Fibroblast of skin of right biceps (primary cell): ENCODE measurements at regions not wholly inside any gene's neighbourhood (a gene's known extent, or its start where the extent isn't known, plus 50 kb on each side); places are given as distances from the start of the nearest gene placed in this dataset.
A peak's percentile ranks its signal among the peaks of the same experiment; 100 is the strongest.

Experiments
- DNase-seq: peaks from one replicate; pipeline ENCODE4 v3.0.0-alpha.2; 2013

DNA sequence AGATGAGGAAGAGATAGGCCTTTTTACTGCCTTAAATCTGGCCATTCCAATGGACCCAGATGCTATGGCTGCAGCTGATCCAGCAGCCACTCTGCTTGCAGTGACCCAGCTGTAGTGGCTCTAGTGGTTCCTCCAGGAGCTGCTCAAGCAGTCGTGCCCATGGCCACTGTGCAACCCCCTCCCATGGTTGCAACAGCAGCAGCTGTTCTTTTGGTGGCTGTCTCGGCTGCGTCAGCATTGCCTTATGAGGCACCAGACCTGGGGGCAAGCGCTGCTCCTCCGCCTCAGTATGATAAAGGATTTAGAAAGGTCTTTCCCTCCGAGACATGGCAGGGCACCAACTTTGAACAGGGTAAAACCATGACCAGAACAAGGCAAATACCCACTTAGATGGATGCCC, 384.9 kb upstream of the DCC start:
- no peak for DNase-seq

DNA sequence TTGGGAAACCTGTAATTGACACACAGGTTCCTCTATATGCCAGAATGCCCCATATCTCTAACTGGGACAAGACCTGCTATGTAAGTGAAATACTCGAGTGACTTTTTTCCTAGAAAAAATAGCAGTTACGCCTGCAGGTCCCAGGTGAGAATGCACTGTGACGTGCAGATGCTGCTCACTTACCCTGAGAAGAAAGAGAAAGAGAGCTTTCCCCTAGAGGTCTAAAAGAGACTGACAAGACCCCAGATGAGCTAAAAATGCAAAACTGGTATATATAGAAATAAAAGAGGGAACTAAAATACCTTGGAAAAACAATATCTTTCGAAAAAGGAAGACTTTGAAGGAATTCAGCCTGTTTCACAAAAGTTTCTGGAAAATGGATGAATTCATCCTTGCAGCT, 383.0 kb upstream of the DCC start:
- no peak for DNase-seq

DNA sequence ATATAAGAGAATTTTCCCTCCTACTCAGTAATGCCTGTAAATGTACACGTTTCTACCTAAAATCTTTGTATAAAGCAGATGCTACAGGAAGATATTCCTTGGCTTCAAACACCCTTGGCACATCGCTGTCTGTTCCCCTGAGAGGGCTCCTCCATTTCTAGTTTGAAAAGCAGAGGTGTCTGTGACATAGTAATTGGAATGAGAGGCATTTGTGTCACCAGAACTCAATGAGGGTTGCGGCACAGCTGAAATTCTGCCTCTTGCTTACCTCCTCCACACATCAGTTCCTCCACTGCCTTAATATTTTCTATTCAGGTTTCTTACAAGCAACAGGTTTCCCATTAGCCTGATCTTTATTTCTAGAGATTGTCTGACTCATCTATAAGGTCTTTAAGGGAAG, 359.9 kb upstream of the DCC start:
- no peak for DNase-seq

DNA sequence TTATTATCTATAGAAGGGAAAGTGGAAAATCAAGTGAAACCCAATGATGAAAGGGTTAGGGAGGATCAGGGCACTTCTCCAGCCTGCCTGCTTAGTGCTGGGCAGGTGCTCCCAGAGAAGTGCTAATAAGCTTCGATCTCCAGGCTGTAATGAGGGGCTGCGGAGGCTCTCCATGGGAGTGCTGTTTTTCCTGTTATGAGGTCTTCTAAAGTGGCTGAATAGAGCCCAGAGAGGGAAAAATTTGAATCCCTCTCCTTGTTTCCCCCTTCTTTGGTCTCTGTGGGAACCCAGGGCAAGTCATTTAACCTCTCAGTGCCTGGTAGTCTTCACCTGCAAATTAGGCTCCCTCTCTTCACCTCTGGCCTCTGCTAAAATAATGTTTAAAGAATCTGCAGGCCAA, 351.7 kb upstream of the DCC start:
- DNase-seq, result no peak

DNA sequence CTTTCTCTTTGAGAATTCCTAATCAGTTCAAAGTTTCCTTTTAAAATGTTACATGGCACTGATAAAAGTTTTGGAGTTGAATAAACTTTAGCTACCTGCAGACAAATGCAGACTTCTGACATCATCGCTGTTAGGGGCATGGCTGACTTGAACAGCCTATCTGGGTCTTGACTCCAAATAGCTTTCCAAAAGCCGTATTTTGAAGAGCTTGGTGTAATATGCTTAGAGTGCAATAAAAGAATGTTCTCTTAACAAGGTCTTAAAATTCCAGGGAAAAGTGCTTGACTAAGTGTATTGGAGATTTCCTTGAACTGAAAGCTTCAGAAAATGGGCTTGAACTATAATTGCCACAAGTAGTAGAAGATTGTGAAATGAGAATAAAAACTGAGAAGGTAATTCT, 342.9 kb upstream of the DCC start:
- no peak for DNase-seq

DNA sequence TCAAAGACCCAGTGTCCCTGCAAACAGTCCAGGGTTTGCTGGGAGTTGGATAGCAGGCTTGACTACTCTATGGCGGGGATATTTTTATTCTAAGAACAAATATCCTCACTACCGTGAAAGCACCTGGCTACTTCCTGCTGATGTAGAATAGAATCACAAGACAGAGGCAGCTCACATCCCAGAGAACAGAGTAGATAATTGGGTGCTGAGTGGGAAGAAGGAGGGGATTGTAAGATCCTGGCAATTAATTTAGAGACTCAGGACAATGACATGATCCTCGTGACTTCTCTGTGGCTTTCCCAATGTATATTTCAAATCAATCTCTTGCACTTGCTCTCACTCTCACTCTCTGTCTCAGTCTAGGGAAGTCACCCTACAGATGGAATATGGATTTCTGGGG, 341.9 kb upstream of the DCC start:
- DNase-seq, result no peak

DNA sequence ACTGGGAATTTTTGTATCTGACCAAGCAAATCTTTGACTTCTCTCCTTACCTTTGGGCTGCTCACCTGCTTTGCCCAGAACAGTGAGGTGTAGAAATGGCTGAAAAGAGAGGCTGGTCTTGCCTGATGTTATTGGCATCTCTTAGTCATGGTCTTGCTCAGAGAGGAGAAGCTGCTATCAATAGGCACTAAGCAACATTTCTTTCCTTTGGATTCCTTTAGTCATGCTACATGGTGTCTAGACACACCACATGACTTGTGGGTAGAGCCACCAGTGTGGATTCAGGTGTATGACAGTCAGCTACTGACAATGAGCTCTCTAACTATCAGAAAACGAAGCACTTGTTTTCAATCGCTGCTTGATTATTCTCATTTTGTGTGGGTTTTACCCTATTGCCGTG, 341.3 kb upstream of the DCC start:
- DNase-seq, result no peak

DNA sequence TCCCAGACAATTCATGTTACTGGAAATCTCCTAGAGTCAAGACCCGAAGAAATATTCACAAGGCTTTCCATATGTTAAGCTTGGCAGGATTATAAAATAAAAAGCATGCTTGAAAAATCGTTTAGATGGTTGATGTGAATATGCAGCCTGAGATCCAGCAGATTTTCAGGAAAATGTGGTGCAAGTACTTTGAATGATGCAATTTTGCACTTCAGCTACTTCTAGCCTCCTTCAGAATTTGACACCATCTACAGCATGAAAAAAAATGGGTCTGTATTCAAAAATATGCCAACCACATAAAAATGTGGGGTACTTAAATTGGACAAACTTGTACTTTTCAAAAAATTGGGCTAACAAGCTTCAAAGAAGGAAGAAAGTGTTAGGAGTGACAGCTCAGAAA, 340.6 kb upstream of the DCC start:
- DNase-seq, result no peak

DNA sequence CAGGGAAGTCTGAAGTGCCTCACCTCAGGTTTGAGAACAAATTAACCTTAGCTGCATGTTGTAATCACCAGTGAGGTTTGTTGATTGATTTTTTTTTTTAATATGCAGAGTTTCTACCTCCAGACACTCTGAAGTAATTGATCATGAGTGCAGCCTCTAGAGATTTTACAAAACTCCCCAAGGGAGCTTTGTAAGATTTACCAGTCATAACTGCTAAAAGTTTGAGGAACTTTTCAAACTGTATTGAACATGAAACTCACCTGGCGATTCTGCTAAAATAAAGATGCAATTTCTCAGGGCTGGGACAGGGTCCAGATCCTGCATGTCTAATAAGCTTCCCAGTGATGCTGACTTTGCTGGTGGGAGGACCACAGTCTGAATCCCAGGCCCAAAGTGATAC, 339.6 kb upstream of the DCC start:
- DNase-seq, result no peak

DNA sequence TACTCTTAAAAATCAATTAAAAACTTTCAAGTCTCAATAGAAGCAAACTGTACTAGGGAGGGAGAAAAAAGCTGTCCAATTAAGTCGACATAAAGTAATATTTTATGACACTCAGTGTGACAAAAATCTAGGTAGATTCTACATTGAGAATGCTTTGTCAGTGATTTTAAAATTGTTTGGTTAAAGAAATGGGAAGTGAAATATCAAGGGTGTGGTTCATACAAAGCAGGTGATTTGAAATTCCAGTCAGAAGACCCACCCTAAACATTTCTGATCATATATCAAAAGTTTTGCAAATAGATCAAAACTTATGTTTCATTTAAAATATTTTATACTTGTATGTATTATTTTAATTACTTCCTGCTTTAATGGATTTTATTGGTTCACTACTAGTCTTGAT, 338.9 kb upstream of the DCC start:
- no peak for DNase-seq

DNA sequence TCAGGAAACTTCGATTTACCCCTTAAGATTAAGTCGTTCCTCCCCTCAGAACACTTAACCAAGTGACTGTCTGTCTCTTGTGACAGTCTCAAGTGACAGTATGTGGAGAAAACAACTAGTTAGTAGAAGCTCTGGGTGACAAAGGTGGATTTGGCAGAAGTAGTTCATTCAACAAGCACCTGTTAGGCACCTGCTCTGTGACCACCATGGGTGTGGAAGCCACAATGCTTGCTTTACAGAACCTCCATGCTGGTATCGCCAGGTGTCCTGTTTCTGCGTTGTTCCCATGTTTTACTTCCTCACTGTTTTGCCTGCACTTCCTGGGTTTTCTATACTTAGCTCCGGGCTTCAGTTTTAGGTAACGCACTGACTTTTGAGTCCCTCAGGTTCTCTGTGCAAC, 337.4 kb upstream of the DCC start:
- no peak for DNase-seq

DNA sequence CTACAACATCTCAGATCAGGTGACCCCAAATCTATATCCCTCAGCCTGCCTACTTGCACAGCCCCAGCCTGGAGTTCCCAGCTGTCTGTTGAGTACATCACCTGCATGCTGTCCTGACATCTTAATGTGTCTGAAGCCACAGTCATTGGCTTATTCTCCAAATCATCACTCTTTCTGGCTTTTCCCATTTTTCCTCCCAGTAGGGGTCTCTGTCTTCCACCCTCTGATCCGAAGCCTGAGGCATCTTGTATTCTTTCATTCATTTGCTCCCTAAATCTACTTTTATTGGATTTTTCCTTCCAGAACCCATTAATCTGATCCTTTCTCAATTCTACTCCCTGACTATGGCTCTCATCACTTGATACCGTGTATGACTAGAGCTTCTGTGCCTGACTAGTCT, 332.9 kb upstream of the DCC start:
- no peak for DNase-seq

DNA sequence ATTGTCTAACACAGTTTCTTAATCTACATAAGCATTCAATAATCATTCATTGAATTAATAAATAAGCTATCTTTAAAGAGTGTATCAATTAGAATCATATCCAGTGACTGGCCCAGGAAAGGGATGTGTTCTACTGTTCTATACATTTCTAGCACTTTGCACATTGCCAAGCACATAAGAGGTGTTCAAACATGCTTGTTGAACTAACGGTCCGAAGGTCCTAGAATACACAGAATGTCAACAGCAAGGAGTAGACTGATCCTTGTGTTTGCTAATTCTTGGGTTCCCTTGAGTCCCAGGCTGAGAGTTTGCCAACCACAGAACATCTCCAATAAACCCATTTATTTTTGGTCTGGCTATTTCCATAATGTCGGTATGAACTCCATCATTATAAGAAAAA, 331.7 kb upstream of the DCC start:
- no peak for DNase-seq

DNA sequence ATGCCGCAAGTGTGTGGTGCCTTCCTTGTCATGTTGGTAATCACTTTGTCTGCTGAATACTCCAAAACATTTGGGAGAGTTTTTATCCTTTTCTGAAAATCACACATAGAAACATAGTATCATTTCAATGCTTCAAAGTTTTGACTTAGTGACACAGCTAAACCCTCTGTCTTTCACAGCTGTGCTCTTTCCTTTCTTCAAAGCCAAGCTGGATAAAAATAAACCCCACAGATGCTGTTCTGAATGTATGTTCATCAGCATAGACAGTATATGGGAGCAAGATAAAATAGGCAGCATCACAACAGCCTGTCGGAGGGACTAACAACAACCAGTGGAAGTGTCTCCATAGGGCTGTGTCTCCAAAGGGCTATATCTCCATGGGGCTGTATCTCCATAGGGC, 331.3 kb upstream of the DCC start:
- no peak for DNase-seq

DNA sequence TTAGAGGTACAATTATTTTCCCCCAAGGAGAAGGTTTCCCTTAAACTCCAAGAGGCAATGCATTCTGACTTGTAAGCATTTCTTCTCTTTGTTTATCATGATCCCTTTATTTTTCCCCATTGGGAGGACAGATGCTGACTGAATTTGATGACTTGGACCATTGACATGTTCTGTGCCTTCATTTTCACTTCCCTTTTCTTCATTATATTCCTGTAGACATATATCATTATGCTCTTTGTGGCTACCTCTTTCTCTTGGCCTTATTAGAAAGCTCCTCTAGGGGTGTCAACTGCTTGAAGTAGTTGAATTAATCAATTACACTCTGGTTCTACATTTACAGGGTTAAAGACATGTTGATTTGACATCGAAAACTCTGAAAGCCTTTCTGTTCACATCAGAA, 330.0 kb upstream of the DCC start:
- DNase-seq, result no peak

DNA sequence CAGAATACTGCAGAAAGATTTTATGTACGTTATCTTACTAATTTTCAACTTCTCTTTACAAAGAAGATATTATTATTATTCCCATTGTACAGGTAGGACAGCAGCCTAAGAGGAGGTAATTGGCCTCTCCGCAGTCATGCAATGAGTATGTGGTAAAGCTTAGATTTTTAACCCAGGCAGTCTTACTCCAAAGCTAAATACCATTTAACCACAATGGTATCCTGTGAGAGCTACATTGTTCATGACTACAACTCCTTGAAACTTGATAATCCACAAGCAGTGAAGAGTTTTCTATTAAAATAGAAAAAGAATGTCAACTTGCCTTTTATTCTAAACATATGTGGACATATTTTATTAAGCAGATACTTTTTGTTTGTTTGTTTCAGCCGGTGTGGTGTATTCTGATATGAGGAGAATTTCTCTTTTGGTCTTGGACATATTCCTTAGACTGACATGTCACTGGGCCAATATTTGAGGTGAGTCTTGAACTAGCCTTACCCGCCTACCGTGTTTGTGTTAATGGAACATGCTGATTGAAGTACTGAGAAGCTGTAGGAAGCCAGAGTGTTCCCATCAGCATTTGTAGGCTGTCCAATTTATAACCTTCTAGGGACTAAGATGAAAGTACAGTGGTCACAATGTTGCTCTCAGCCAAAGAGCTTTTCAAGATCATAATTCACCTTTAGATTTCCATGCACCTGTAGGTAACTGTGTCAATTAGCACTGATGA, 293.9 kb upstream of the DCC start:
- no peak for DNase-seq

DNA sequence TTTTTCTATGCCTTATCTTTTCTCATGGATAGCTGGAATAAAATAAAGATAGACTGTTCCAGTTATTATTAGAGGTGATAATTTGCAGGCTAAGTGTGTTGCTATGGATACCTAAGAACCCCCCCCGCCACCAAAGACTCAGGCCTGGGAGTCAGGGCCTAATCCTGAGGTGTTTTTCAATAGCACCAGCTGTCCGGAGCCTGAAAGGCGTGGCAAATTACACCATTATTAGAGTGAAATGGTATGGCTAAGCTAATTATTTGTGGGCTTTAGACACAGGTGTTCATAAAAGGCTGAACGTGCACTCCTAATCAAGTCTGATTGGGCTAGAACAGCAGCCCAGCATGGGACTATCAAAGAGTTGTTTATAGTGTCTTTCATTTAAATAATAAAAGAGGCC, 293.2 kb upstream of the DCC start:
- DNase-seq, result no peak

DNA sequence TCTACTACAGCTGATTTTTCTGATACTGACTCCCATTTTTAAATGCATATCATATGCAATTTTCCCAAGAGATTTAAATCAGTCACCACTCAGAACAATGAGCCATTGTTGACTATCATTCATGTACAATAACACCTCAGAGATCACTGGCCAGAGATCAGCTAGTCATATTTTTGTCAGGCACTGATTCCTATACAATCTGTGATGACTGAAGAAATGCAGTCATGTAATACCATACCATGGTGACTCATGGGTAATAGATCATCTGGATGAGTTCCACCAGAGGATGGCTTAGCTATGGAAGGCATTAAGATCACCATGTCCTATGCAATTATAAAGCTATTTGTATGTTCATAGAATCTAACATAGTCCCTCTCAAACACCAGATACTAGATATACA, 285.7 kb upstream of the DCC start:
- DNase-seq, result peak; percentile 18

DNA sequence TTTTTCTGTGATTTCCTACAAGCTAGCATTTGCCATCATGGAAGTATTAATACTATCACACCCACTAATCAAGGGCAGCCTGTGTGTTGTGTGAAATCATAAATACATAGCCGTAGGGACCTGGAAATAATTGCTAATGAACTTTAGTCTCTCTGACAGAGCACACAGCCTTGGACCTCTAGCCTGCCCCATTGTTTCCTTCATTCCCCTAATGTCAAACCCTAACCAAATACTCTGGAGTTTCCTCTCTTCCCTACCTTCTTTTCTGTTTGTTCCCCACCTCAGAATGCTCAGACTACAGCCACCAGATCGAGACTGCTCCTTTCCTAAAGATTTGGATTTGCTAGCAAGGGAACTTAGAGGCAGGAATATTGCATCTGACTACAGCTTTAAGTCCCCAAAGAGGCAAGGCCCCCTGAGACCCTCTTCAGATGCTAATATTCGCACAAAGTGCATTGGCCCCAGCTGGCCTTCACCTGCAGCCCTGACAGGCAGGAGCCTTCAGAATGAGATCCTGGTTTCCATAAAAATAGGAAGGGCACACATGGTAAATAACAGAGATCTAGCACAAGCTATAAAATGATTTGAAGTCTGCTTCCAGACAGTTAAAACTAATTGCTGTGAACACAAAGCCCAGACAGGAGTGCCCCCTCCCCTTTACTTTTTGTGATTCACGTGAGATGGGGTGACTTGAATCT, 279.2 kb upstream of the DCC start:
- DNase-seq, result no peak

DNA sequence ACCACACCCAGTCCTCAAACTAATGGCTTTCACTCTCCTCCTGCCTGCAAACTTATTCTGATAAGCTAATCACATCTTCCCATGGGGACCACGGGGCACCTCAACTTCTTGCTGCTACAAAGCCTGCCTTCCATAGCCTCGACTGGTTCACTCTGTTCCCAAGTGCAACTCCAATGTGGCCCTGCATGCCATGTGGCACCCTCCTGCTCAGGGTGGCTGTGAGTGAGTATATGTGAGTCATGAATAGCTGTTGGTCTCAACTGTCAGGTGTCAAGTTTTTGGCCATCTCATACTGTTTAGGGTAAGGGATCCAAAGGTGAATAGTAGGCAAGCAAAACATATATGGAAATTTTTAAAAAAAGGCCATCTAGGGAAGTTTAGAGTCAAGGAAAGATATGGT, 276.1 kb upstream of the DCC start:
- no peak for DNase-seq

DNA sequence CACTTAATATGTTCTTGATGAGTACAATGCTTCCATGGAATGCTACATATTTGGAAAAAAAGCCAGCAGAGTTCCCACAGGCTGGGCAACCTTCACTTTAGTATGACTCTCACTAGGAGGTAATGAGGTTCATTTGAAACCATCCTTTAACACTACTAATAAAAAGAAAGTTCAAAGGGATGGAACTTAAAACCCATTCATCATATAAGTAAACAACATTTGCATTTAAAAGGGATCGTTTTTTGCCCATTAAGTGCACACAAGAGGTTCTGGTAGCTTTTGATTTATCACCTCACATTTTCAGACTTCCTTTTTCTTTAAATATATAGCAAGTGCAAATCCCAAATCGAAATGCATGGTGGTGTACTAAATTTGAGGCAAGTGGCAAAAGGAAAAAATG, 270.8 kb upstream of the DCC start:
- DNase-seq, result no peak

DNA sequence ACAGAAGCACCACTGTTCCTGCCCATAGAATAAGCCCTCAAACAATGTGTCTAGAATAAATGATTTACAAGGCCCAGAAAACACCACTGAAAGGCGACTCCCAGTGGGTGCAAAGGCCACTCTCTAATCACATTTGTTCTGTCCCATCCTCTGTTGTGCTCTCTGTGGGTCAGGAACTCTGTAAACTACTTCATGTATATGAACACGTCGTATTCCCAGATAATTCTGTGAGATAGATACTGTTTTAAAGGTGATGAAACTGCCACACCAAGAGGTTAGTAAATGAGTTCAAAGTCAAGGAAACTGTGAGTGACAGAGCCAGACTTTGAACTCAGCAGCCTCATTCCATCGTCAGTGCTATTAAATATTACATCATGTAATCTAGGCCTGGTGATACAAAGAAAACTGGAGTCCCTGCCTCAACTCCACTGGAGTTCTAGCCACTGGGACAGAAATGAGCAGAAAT, 269.7 kb upstream of the DCC start:
- no peak for DNase-seq

DNA sequence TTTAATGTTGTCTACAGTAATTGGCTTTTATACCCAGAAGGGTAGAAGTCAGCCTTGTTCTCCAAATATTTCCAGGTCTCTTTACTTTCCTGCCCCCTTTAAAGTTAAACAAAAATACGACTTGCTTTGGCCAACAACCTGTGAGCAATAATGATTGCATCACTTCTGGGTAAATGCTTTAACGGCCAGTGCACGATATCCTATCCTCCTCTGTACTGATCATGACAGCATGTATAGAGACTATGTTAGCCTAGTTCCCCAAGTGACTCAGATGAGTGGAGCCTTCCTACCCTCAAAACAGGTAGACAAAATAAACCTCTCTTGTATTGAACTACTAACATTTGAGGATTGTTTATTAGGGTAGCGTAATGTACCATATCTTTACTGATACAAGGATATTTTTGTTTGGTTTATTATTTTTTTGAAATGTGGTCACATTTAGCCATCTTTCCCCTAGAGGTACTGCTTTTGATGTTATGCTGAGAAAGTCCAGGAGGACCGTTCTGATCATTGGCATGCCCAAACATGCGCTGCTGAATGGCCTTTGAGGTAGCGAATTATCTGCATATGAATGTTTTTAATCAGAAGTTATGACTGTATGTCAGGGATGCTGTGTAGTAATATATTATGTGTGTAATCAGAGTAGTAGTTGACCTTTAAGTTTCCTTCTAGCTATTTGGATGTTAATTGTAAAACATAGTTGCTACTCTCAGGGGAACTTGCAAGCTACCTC, 262.6 kb upstream of the DCC start:
- no peak for DNase-seq

DNA sequence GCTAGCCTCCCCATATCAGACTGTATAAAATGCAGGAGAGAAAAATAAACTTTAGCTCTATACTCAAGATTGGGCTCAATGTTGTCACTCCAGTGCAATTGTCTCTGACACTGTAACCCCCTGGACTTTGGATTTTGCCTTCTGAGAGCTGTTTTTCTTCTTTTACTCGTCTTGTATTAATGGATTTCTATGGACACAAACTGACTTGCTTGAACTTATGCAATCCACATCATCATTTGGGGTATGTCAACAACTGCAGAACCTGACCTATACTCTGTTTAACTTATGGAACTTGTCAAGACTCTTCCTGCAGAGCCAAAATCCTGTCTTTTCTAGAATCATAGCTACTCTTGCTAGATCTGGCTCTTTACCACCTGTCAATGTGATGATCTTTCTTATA, 257.8 kb upstream of the DCC start:
- no peak for DNase-seq
